ENCODE measurements at regions not wholly inside any gene's neighbourhood (a gene's known extent, or its start where the extent isn't known, plus 50 kb on each side); places are given as distances from the start of the nearest gene placed in this dataset.

DNA sequence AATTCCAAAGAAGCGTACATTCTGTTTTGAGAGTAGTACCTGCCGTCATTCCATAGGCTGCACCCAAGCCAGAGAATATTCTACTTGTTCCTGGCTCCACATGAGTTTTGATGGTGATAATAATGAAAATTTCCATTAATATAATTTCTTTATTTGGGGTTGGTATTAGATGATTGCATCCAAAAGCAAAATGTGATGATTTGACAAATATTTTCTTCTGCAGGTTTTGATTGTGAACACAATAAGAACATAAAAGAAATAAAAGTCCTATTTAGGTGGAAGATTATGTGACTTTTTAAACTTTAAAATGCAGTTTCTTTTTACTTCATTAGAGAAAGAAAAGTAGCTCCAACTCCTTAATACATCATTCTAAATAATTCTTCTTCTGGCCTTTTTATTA lies 284.8 kb upstream of the FMN2 start:
- H3K27me3 ChIP-seq (ENCODE audit: insufficient read depth, low read length), result no peaks in the 10 kb centered on the region
- no peaks in the 10 kb centered on the region for H3K36me3 ChIP-seq (ENCODE audit: insufficient read depth, low read length)
- no peaks in the 10 kb centered on the region for H3K9me3 ChIP-seq (ENCODE audit: low read depth, low read length)
- no peaks in the 10 kb centered on the region for H4K20me1 ChIP-seq (ENCODE audit: insufficient read depth, low read length)
- H3K4me3 ChIP-seq (ENCODE audit: insufficient read depth, low read length), result no peak overlapping the region
- H2AFZ ChIP-seq (ENCODE audit: low read length), result no peak overlapping the region
- H3K4me2 ChIP-seq (ENCODE audit: insufficient read depth, low read length), result no peak overlapping the region
- H3K27ac ChIP-seq (ENCODE audit: low read depth, low read length), result no peak overlapping the region
- no peaks in the 10 kb centered on the region for H3K79me2 ChIP-seq (ENCODE audit: insufficient read depth, low read length)
- no peak for TF ChIP-seq CTCF (IDR thresholded peaks at IDR 0.05; ENCODE audit: extremely low read depth, low read depth, low read length)
- no peak for DNase-seq (ENCODE audit: insufficient read length, low spot score, missing footprints)
- H3K4me1 ChIP-seq (ENCODE audit: insufficient read depth, low read length), result no peaks in the 10 kb centered on the region

DNA sequence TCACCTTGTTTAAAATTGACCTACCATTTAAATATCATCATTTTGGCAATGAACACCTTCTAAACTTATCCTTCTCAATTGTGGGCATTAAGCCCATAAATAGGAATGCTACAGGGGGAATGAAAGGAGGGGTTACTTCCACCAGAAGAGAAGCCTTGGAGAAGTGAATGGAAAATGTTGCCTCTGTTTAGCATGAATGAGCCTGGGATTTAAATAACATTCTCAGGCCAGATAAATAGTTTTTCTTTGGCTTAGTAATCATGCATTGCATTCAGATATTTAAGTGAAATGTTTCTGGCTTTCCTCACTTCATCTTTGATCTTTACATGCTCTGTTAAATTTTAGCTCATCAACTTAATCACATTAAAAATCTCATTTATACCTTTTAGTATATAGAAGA lies 284.3 kb upstream of the FMN2 start:
- Histone ChIP-seq H3K27me3 (ENCODE audit: insufficient read depth, low read length) (no peaks in the 10 kb centered on the region), H3K27ac (ENCODE audit: low read depth, low read length) (no peak overlapping the region), H4K20me1 (ENCODE audit: insufficient read depth, low read length) (no peaks in the 10 kb centered on the region), H3K4me2 (ENCODE audit: insufficient read depth, low read length) (no peak overlapping the region), H2AFZ (ENCODE audit: low read length) (no peak overlapping the region), H3K9me3 (ENCODE audit: low read depth, low read length) (no peaks in the 10 kb centered on the region), H3K79me2 (ENCODE audit: insufficient read depth, low read length) (no peaks in the 10 kb centered on the region), H3K4me1 (ENCODE audit: insufficient read depth, low read length) (no peaks in the 10 kb centered on the region), H3K4me3 (ENCODE audit: insufficient read depth, low read length) (no peak overlapping the region), H3K36me3 (ENCODE audit: insufficient read depth, low read length) (no peaks in the 10 kb centered on the region)
- no peak for DNase-seq (ENCODE audit: insufficient read length, low spot score, missing footprints)
- no peak for TF ChIP-seq CTCF (IDR thresholded peaks at IDR 0.05; ENCODE audit: extremely low read depth, low read depth, low read length)

GRCh38 chr1:239810061-239810481 lies 281.6 kb upstream of the FMN2 start:
- H3K4me2 ChIP-seq (ENCODE audit: insufficient read depth, low read length), result no peak overlapping the region
- H3K27me3 ChIP-seq (ENCODE audit: insufficient read depth, low read length), result no peaks in the 10 kb centered on the region
- H3K79me2 ChIP-seq (ENCODE audit: insufficient read depth, low read length), result no peaks in the 10 kb centered on the region
- H2AFZ ChIP-seq (ENCODE audit: low read length), result no peak overlapping the region
- H4K20me1 ChIP-seq (ENCODE audit: insufficient read depth, low read length), result no peaks in the 10 kb centered on the region
- DNase-seq (ENCODE audit: insufficient read length, low spot score, missing footprints), result no peak
- no peaks in the 10 kb centered on the region for H3K4me1 ChIP-seq (ENCODE audit: insufficient read depth, low read length)
- H3K27ac ChIP-seq (ENCODE audit: low read depth, low read length), result no peak overlapping the region
- TF ChIP-seq CTCF (IDR thresholded peaks at IDR 0.05; ENCODE audit: extremely low read depth, low read depth, low read length), result no peak
- no peaks in the 10 kb centered on the region for H3K36me3 ChIP-seq (ENCODE audit: insufficient read depth, low read length)
- no peak overlapping the region for H3K4me3 ChIP-seq (ENCODE audit: insufficient read depth, low read length)
- no peaks in the 10 kb centered on the region for H3K9me3 ChIP-seq (ENCODE audit: low read depth, low read length)

GRCh38 chr1:239811211-239811885 lies 280.3 kb upstream of the FMN2 start:
- no peak for TF ChIP-seq CTCF (IDR thresholded peaks at IDR 0.05; ENCODE audit: extremely low read depth, low read depth, low read length)
- Histone ChIP-seq H3K4me3 (ENCODE audit: insufficient read depth, low read length) (no peak overlapping the region), H4K20me1 (ENCODE audit: insufficient read depth, low read length) (no peaks in the 10 kb centered on the region), H3K4me2 (ENCODE audit: insufficient read depth, low read length) (no peak overlapping the region), H3K79me2 (ENCODE audit: insufficient read depth, low read length) (no peaks in the 10 kb centered on the region), H3K27ac (ENCODE audit: low read depth, low read length) (no peak overlapping the region), H3K36me3 (ENCODE audit: insufficient read depth, low read length) (no peaks in the 10 kb centered on the region), H3K27me3 (ENCODE audit: insufficient read depth, low read length) (no peaks in the 10 kb centered on the region), H3K4me1 (ENCODE audit: insufficient read depth, low read length) (peaks cover 3% of the 10 kb centered on the region), H2AFZ (ENCODE audit: low read length) (no peak overlapping the region), H3K9me3 (ENCODE audit: low read depth, low read length) (no peaks in the 10 kb centered on the region)
- no peak for DNase-seq (ENCODE audit: insufficient read length, low spot score, missing footprints)

Measured in osteoblast (primary cell).